IPS-18c (cell line): ENCODE measurements at regions not wholly inside any gene's neighbourhood (a gene's known extent, or its start where the extent isn't known, plus 50 kb on each side); places are given as distances from the start of the nearest gene placed in this dataset.
A peak's percentile ranks its signal among the peaks of the same experiment; 100 is the strongest.

ENCODE experiments used
- H3K4me3 ChIP-seq: 2 replicates; pipeline ENCODE4 v1.7.0; 2013; ENCODE audit warnings: low read depth, mild to moderate bottlenecking, low read length, moderate library complexity; ENCODE audit not compliant: insufficient read depth
- H3K9me3 ChIP-seq: one replicate; pipeline ENCODE4 v1.6.1; 2013; ENCODE audit warnings: mild to moderate bottlenecking, low read length, moderate library complexity; ENCODE audit not compliant: control insufficient read depth, insufficient read depth

- Histone ChIP-seq H3K4me3 (no peak overlapping the region), H3K9me3 (no peaks in the 10 kb centered on the region)
Measured at GRCh38 chr1:38579056-38579455, 280.5 kb downstream of the RRAGC start.

- H3K4me3 ChIP-seq: peak overlapping the region; percentile 42
- no peaks in the 10 kb centered on the region for H3K9me3 ChIP-seq
Measured at GRCh38 chr1:38578271-38578951, 281.2 kb downstream of the RRAGC start.

GRCh38 chr1:38577937-38578270 lies 281.7 kb downstream of the RRAGC start:
- no peaks in the 10 kb centered on the region for H3K9me3 ChIP-seq
- peak overlapping the region; percentile 42 for H3K4me3 ChIP-seq

GRCh38 chr1:38577385-38577784 lies 282.2 kb downstream of the RRAGC start:
- Histone ChIP-seq H3K9me3 (no peaks in the 10 kb centered on the region), H3K4me3 (no peak overlapping the region)

- Histone ChIP-seq H3K4me3 (no peak overlapping the region), H3K9me3 (no peaks in the 10 kb centered on the region)
Measured at GRCh38 chr1:38576241-38576640, 283.3 kb downstream of the RRAGC start.

- Histone ChIP-seq H3K4me3 (no peak overlapping the region), H3K9me3 (no peaks in the 10 kb centered on the region)
Measured at GRCh38 chr1:38571726-38572125, 287.8 kb downstream of the RRAGC start.

- H3K4me3 ChIP-seq: no peak overlapping the region
- H3K9me3 ChIP-seq: no peaks in the 10 kb centered on the region
Measured at GRCh38 chr1:38570657-38570975, 289.0 kb downstream of the RRAGC start.

GRCh38 chr1:38569932-38570656 lies 289.5 kb downstream of the RRAGC start:
- Histone ChIP-seq H3K4me3 (no peak overlapping the region), H3K9me3 (no peaks in the 10 kb centered on the region)

GRCh38 chr1:38568061-38568857 lies 291.3 kb downstream of the RRAGC start:
- Histone ChIP-seq H3K9me3 (peaks cover 1% of the 10 kb centered on the region), H3K4me3 (no peak overlapping the region)

GRCh38 chr1:38567401-38567800 lies 292.2 kb downstream of the RRAGC start:
- Histone ChIP-seq H3K4me3 (no peak overlapping the region), H3K9me3 (peaks cover 2% of the 10 kb centered on the region)

- H3K4me3 ChIP-seq: no peak overlapping the region
- H3K9me3 ChIP-seq: peaks cover 2% of the 10 kb centered on the region
Measured at GRCh38 chr1:38565020-38565491, 294.5 kb downstream of the RRAGC start.

GRCh38 chr1:38563942-38564735 lies 295.4 kb downstream of the RRAGC start:
- H3K9me3 ChIP-seq: peaks cover 2% of the 10 kb centered on the region
- H3K4me3 ChIP-seq: no peak overlapping the region

- H3K4me3 ChIP-seq: no peak overlapping the region
- peaks cover 2% of the 10 kb centered on the region for H3K9me3 ChIP-seq
Measured at GRCh38 chr1:38561725-38562124, 297.8 kb downstream of the RRAGC start.

- H3K4me3 ChIP-seq: no peak overlapping the region
- peaks cover 2% of the 10 kb centered on the region for H3K9me3 ChIP-seq
Measured at GRCh38 chr1:38561110-38561509, 298.5 kb downstream of the RRAGC start.

- H3K9me3 ChIP-seq: peaks cover 2% of the 10 kb centered on the region
- H3K4me3 ChIP-seq: no peak overlapping the region
Measured at GRCh38 chr1:38560457-38560856, 299.1 kb downstream of the RRAGC start.

- peak overlapping the region; percentile 11 for H3K4me3 ChIP-seq
- peaks cover 2% of the 10 kb centered on the region for H3K9me3 ChIP-seq
Measured at GRCh38 chr1:38559446-38560165, 300.0 kb downstream of the RRAGC start.
